NT2/D1 (cell line): ENCODE measurements at regions not wholly inside any gene's neighbourhood (a gene's known extent, or its start where the extent isn't known, plus 50 kb on each side); places are given as distances from the start of the nearest gene placed in this dataset.

Source experiments
- SUZ12 ChIP-seq: IDR thresholded peaks from 2 replicates; pipeline ENCODE4 v1.6.1; 2011; ENCODE audit not compliant: insufficient read length, insufficient read depth; ENCODE audit errors: extremely low read depth
- YY1 ChIP-seq: IDR thresholded peaks from 2 replicates; pipeline ENCODE4 v1.6.1; 2011; ENCODE audit not compliant: insufficient read length, insufficient read depth
- ZNF274 ChIP-seq: IDR thresholded peaks from 2 replicates; pipeline ENCODE4 v1.6.1; 2011; ENCODE audit warnings: mild to moderate bottlenecking, low read depth, low read length

DNA sequence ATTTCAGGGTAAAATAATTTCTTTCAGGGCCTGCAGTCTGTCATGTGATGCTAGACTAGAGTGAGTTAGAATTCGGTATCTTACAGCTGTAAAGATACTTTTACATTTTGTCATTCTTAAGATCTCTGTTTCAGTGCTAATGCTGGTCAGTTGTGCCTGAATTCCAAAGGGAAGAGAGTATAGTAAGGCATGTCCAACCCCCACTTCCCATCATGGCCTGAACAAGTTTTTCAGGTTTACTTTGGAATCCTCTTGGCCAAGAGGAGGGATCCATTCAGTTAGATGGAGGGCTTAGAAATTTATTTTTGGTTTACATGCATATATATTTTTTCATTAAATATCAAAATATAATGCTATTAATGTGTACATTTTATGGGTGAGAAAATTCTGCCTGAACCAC is 596.6 kb downstream of the XIRP2 start:
- TF ChIP-seq SUZ12 (no peak), YY1 (no peak), ZNF274 (no peak)
